Ishikawa (cell line): ENCODE measurements at regions not wholly inside any gene's neighbourhood (a gene's known extent, or its start where the extent isn't known, plus 50 kb on each side); places are given as distances from the start of the nearest gene placed in this dataset.

Experiments used
- CEBPB ChIP-seq: IDR thresholded peaks from 2 replicates; pipeline ENCODE4 v1.6.1; 2012
- CREB1 ChIP-seq: IDR thresholded peaks from 2 replicates; pipeline ENCODE4 v1.6.1; 2012; ENCODE audit warnings: low read depth
- EGR1 ChIP-seq: IDR thresholded peaks from 2 replicates; pipeline ENCODE4 v1.6.1; 2012
- EP300 ChIP-seq: IDR thresholded peaks from 2 replicates; pipeline ENCODE4 v1.6.1; 2012; ENCODE audit warnings: borderline replicate concordance
- FOXM1 ChIP-seq: IDR thresholded peaks from 2 replicates; pipeline ENCODE4 v1.6.1; 2012; ENCODE audit warnings: low read depth, borderline replicate concordance
- NFIC ChIP-seq: IDR thresholded peaks from 2 replicates; pipeline ENCODE4 v1.6.1; 2012
- RAD21 ChIP-seq: IDR thresholded peaks from 2 replicates; pipeline ENCODE4 v1.6.1; 2012; ENCODE audit warnings: low read depth
- TAF1 ChIP-seq: IDR thresholded peaks from 2 replicates; pipeline ENCODE4 v1.6.1; 2012; ENCODE audit warnings: low read depth, mild to moderate bottlenecking
- TCF12 ChIP-seq: IDR thresholded peaks from 2 replicates; pipeline ENCODE4 v1.6.1; 2012; ENCODE audit warnings: low read depth
- TEAD4 ChIP-seq: IDR thresholded peaks from 2 replicates; pipeline ENCODE4 v1.6.1; 2012
- YY1 ChIP-seq: IDR thresholded peaks from 2 replicates; pipeline ENCODE4 v1.6.1; 2012; ENCODE audit warnings: low read depth
- ZBTB7A ChIP-seq: IDR thresholded peaks from 2 replicates; pipeline ENCODE4 v1.6.1; 2012; ENCODE audit warnings: low read depth
- TF ChIP-seq, protein P1 (sequence below): IDR thresholded peaks from 2 replicates; pipeline ENCODE4 v1.6.1; 2012
- TF ChIP-seq, protein P2 (sequence below): IDR thresholded peaks from 2 replicates; pipeline ENCODE4 v1.6.1; 2012; ENCODE audit warnings: low read depth, mild to moderate bottlenecking
- TF ChIP-seq, protein P3 (sequence below): IDR thresholded peaks from 2 replicates; pipeline ENCODE4 v1.6.1; 2012

DNA sequence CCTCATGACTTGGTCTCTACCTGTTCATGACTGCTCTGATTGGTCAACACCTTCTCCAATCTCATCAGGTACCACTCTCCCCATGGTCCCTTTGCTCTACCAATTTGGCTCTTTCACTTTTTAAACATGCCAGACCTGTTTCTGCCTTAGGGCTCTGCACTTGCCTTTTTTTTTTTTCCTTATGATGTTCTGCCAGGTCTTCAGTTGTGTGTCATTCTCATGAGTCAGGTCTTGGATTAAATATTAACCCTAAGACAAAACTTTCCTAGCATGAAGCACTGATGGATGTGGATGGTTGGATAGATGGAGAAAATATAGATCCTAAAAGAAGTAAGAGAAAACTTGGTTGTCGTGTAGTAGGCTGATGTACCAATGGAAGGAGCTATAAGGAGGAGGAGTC, 219.3 kb downstream of the TTC32 start:
- TF ChIP-seq TCF12, result no peak
- TF ChIP-seq ZBTB7A, result no peak

DNA sequence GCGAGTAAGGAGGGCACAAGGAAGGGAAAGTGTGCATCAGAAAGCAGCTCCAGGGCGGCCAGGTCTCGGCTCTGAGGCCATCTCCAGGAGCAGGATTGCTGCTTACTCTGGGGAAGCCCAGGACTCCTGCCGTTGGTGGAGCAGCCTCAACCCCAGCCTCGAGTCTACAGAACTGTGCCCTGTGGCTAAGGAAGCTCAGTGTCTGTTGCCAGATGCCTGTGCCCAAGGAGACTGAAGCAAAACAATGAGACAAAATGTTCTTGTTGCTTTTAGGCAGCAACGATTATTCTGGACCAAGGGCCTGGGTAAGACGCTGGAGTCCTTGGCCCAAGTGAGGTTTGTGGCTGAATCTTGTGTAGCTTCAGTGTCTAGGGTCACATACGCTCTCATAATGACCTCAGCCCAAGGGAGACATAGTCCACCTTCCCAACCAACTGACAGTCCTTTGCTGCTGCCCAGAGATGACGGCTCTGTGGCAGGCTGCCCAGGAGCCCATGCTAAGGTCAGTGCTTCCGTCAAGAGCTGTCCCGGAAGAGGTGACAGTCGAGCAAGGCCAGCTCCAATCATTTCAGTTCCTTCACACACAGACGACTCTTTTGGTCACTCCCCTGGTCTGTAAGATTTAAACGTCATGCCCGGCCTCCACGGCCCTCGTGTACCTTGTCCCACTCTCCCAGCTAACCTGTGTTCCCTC, 223.8 kb downstream of the TTC32 start:
- TF ChIP-seq CREB1 (no peak), TAF1 (no peak), TCF12 (no peak), EP300 (no peak), NFIC (no peak), EGR1 (no peak), TEAD4 (no peak), YY1 (no peak), CEBPB (no peak), RAD21 (no peak), FOXM1 (no peak), ZBTB7A (no peak)
- TF ChIP-seq, protein P1, sequence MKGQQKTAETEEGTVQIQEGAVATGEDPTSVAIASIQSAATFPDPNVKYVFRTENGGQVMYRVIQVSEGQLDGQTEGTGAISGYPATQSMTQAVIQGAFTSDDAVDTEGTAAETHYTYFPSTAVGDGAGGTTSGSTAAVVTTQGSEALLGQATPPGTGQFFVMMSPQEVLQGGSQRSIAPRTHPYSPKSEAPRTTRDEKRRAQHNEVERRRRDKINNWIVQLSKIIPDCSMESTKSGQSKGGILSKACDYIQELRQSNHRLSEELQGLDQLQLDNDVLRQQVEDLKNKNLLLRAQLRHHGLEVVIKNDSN, result no peak
- TF ChIP-seq, protein P2, sequence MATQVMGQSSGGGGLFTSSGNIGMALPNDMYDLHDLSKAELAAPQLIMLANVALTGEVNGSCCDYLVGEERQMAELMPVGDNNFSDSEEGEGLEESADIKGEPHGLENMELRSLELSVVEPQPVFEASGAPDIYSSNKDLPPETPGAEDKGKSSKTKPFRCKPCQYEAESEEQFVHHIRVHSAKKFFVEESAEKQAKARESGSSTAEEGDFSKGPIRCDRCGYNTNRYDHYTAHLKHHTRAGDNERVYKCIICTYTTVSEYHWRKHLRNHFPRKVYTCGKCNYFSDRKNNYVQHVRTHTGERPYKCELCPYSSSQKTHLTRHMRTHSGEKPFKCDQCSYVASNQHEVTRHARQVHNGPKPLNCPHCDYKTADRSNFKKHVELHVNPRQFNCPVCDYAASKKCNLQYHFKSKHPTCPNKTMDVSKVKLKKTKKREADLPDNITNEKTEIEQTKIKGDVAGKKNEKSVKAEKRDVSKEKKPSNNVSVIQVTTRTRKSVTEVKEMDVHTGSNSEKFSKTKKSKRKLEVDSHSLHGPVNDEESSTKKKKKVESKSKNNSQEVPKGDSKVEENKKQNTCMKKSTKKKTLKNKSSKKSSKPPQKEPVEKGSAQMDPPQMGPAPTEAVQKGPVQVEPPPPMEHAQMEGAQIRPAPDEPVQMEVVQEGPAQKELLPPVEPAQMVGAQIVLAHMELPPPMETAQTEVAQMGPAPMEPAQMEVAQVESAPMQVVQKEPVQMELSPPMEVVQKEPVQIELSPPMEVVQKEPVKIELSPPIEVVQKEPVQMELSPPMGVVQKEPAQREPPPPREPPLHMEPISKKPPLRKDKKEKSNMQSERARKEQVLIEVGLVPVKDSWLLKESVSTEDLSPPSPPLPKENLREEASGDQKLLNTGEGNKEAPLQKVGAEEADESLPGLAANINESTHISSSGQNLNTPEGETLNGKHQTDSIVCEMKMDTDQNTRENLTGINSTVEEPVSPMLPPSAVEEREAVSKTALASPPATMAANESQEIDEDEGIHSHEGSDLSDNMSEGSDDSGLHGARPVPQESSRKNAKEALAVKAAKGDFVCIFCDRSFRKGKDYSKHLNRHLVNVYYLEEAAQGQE, result no peak

DNA sequence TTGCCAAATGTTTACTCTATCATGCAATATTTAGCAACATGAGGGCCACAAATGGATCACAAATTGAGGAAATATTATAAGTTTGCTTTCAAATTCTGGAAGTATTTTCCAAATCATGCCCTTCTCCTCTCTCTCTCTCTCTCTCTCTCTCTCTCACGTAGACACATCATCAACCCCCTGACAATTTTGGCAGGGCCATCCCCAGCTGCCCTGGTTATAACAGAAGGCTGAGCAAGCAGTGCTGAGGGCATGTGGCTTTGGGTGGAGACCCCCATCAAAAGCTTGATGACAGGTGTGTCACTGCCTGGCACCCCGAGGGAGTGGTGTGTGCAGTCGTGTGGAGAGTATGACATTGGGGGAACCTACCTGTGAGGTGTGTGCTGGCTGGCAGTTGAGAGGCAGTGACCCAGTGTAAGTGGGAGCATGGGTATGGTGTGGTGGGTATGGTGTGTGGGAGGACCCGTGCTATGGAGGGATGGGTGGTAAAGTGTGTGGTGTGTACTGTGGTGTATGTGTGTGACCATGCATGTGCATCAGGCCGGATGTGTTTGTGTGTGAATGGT, 224.5 kb downstream of the TTC32 start:
- TF ChIP-seq YY1, result no peak

DNA sequence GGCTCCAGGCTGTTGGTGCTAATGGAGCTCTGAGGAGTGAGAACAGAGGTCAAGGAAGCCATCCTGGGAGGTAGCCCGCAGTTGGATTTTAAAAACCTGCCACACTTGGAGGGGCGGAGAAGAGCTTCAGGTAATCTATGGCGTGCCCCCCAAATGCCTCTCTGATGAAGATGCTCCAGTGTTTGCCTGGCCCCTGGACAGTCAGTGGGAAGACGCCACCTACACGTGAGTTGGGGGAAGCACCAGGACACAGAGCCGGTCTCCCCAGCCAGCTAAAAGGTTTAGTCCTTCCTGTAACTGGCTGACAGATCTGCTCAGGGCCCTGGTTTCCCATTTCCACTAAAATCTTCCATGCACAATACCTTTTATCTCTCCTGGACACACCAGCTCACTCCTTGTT, 225.0 kb downstream of the TTC32 start:
- TF ChIP-seq EP300 (no peak), RAD21 (no peak), ZBTB7A (no peak), YY1 (no peak), EGR1 (no peak), TAF1 (no peak), NFIC (no peak), TEAD4 (no peak), TCF12 (no peak)
- TF ChIP-seq, protein P2, result no peak
- TF ChIP-seq, protein P3, sequence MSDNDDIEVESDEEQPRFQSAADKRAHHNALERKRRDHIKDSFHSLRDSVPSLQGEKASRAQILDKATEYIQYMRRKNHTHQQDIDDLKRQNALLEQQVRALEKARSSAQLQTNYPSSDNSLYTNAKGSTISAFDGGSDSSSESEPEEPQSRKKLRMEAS, result no peak
- TF ChIP-seq, protein P1, result no peak

DNA sequence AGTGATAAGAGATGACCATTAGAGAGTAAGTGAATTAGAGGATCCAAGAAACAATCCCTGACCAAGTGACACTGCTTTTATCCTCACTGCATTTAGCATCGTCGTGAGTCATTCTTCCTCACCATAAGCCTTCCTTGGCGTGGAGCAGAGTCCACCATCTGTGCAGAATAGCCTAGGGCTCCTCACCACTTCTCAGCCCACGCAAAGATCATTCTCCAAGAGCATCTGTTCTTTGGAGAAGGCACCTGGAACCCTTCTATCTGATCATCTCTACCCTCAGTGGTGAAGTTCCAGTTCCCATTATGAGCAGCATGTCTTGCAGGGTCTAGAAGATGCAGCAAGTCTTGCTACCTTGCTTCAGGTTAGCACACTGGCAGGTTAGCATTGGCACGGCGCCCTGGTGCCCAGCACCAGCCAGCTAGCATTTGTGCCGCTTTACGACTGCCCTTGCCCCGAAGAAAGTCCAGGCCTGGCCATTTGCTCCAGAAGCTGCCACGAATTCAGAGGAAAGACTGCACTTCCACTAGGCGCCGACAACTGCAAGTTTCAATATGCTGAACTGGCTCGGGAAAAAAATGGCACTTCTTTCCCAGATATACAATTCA, 225.8 kb downstream of the TTC32 start:
- TF ChIP-seq CEBPB (no peak), CREB1 (no peak), FOXM1 (no peak), TAF1 (no peak), TCF12 (no peak), ZBTB7A (no peak), RAD21 (no peak), EGR1 (no peak), NFIC (no peak), YY1 (no peak), EP300 (no peak)
- TF ChIP-seq, protein P3, result no peak
- TF ChIP-seq, protein P2, result no peak
- TF ChIP-seq, protein P1, result no peak
